Fibroblast of lung (primary cell): ENCODE measurements at regions not wholly inside any gene's neighbourhood (a gene's known extent, or its start where the extent isn't known, plus 50 kb on each side); places are given as distances from the start of the nearest gene placed in this dataset.

ENCODE experiments used
- CTCF ChIP-seq, 2 donors: IDR thresholded peaks in 1 of 2; conservative IDR thresholded peaks in 1 of 2; 1 replicate in 1 of 2; 2 replicates in 1 of 2; pipeline ENCODE4 v1.5.1; 2011 to 2012; ENCODE audit warnings: low read length in 2 of 2, control low read depth in 1 of 2, inconsistent platforms in 1 of 2, low read depth in 1 of 2, mild to moderate bottlenecking in 1 of 2
- EZH2 ChIP-seq: IDR thresholded peaks from 2 replicates; pipeline ENCODE4 v1.5.1; 2012; ENCODE audit warnings: low read length, control low read depth, mild to moderate bottlenecking; ENCODE audit errors: missing control alignments

- no peak for TF ChIP-seq CTCF (conservative IDR thresholded peaks at IDR 0.05 in 1 of 2, IDR thresholded peaks at IDR 0.05 in 1 of 2; ENCODE audit: low read depth in 1 of 2, low read length in 2 of 2)
- no peak for TF ChIP-seq EZH2
These were observed 199.7 kb downstream of the SMAD2 start for GRCh38 chr18:47730795-47731194.
